Type B pancreatic cell (in vitro differentiated cells): ENCODE measurements at regions not wholly inside any gene's neighbourhood (a gene's known extent, or its start where the extent isn't known, plus 50 kb on each side); places are given as distances from the start of the nearest gene placed in this dataset.
"Not testable (repeated sequence)": the region's sequence is repeated elsewhere in the genome, so short reads cannot be mapped to it uniquely, and the experiment has no call there.

Source experiments
- DNase-seq: peaks from one replicate; pipeline ENCODE4 v3.0.0; 2021; ENCODE audit warnings: mixed read lengths; ENCODE audit not compliant: unreplicated experiment; ENCODE audit errors: extremely low spot score
- H3K27ac Mint-ChIP-seq: 2 replicates; pipeline ENCODE4 v1.8.0; 2021; ENCODE audit warnings: mild to moderate bottlenecking, mixed read lengths
- H3K27me3 Mint-ChIP-seq: 2 replicates; pipeline ENCODE4 v1.8.0; 2021; ENCODE audit warnings: mixed read lengths
- H3K36me3 Mint-ChIP-seq: 2 replicates; pipeline ENCODE4 v1.8.0; 2021; ENCODE audit warnings: mixed read lengths
- H3K4me1 Mint-ChIP-seq: one replicate; pipeline ENCODE4 v1.8.0; 2021; ENCODE audit warnings: mixed read lengths; ENCODE audit not compliant: unreplicated experiment
- H3K4me3 Mint-ChIP-seq: 2 replicates; pipeline ENCODE4 v1.8.0; 2021; ENCODE audit warnings: mild to moderate bottlenecking, mixed read lengths
- H3K9me3 Mint-ChIP-seq: 2 replicates; pipeline ENCODE4 v1.8.0; 2021; ENCODE audit warnings: mixed read lengths
- TF ChIP-seq, protein P1 (sequence below): fragments of 200-600 bp; sonication (generic); conservative IDR thresholded peaks from 2 replicates; pipeline ENCODE4 v1.5.0; 2021; ENCODE audit warnings: antibody characterized with exemption, mild to moderate bottlenecking

DNA sequence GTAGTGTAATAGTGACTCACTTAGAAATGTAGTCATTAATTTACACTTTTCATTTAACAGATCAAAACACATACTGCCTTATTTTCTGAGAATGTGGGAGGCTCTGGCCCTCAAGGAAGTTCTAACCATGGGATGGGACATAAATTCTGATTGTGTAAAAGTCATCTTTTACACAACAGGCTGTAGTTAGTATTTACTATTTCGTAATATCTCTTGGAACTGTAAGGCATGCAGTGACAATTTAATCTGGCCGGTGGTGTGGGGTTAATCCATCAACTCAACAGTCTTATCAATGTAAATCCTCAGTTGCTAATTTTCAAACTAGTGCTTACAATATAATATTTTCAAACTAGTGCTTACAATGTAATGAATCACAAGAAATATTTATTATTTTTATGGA lies 1599.2 kb downstream of the EFNB2 start:
- DNase-seq: no peak
- Mint-ChIP-seq H3K27me3 (no peaks in the 10 kb centered on the region), H3K4me1 (no peaks in the 10 kb centered on the region), H3K27ac (no peak overlapping the region), H3K36me3 (no peaks in the 10 kb centered on the region), H3K4me3 (no peak overlapping the region), H3K9me3 (peaks cover 5% of the 10 kb centered on the region)
- TF ChIP-seq, protein P1, sequence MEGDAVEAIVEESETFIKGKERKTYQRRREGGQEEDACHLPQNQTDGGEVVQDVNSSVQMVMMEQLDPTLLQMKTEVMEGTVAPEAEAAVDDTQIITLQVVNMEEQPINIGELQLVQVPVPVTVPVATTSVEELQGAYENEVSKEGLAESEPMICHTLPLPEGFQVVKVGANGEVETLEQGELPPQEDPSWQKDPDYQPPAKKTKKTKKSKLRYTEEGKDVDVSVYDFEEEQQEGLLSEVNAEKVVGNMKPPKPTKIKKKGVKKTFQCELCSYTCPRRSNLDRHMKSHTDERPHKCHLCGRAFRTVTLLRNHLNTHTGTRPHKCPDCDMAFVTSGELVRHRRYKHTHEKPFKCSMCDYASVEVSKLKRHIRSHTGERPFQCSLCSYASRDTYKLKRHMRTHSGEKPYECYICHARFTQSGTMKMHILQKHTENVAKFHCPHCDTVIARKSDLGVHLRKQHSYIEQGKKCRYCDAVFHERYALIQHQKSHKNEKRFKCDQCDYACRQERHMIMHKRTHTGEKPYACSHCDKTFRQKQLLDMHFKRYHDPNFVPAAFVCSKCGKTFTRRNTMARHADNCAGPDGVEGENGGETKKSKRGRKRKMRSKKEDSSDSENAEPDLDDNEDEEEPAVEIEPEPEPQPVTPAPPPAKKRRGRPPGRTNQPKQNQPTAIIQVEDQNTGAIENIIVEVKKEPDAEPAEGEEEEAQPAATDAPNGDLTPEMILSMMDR: no peak

- not testable (repeated sequence) for H3K4me3 Mint-ChIP-seq, H3K4me1 Mint-ChIP-seq, H3K9me3 Mint-ChIP-seq, H3K36me3 Mint-ChIP-seq, H3K27me3 Mint-ChIP-seq, DNase-seq, H3K27ac Mint-ChIP-seq
These were observed 1614.9 kb downstream of the EFNB2 start for GRCh38 chr13:104920513-104920912.

- Mint-ChIP-seq H3K27ac (no peak overlapping the region), H3K27me3 (no peaks in the 10 kb centered on the region)
- TF ChIP-seq, protein P1: no peak
These were observed 1615.4 kb downstream of the EFNB2 start for GRCh38 chr13:104920091-104920490.

DNA sequence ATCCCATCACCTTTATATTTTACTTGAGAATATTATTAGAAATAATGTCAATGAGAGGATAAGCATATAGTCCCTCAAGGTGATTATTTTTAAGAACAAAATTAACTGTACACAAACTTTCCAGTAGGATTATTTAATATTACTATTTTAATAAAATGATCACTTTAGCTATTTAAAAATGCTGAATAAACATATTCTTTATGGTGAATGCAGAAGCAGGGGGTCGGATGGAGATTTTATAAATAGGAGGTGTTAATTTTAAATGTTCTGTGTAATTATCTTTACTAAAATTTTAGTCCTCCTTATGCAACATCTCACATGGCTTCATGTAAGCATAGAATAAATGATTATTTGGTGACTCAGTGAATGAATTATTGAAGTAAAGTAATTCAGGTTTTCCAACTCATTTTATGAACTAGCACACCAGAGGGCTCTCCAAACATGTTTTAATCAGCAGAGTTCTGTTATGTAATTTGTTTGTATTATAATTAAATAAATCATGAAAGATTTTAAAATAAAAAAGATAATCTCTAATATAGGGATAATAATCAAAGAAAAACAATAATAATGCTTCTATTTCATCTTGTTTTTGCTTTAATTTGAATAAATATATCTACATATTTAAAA lies 1635.2 kb downstream of the EFNB2 start:
- H3K4me1 Mint-ChIP-seq: peaks cover 5% of the 10 kb centered on the region
- TF ChIP-seq, protein P1: no peak
- no peak for DNase-seq
- H3K4me3 Mint-ChIP-seq: no peak overlapping the region
- no peak overlapping the region for H3K27ac Mint-ChIP-seq
- no peaks in the 10 kb centered on the region for H3K27me3 Mint-ChIP-seq
- H3K9me3 Mint-ChIP-seq: no peaks in the 10 kb centered on the region
- H3K36me3 Mint-ChIP-seq: no peaks in the 10 kb centered on the region

More at GRCh38 chr13:104920091-104920490, 1615.4 kb downstream of the EFNB2 start:
- DNase-seq: no peak
- Mint-ChIP-seq H3K36me3 (no peaks in the 10 kb centered on the region), H3K9me3 (peaks cover 10% of the 10 kb centered on the region), H3K4me1 (no peaks in the 10 kb centered on the region), H3K4me3 (no peak overlapping the region)

DNA sequence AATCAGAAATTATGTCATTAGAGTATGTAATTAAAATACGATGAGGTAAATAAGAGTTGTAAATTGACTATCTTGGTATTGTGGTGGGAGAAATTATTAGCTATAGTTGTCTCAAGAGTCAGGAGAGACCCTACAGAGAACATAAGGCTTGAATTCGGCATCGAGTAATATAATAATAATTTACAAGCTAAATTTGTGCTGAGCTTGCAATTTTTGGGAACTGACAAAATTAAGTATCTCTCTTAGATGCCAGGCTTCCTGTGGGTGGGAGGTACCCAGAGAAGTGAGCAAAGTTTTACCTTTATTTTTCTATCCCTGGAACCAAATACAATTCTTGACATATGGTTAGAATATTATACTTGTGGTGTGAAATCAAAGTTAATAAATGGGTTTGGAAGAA lies 1637.0 kb downstream of the EFNB2 start:
- Mint-ChIP-seq H3K36me3 (no peaks in the 10 kb centered on the region), H3K4me3 (no peak overlapping the region), H3K27ac (no peak overlapping the region), H3K27me3 (no peaks in the 10 kb centered on the region), H3K9me3 (no peaks in the 10 kb centered on the region), H3K4me1 (peaks cover 9% of the 10 kb centered on the region)
- DNase-seq: no peak
- TF ChIP-seq, protein P1: no peak

DNA sequence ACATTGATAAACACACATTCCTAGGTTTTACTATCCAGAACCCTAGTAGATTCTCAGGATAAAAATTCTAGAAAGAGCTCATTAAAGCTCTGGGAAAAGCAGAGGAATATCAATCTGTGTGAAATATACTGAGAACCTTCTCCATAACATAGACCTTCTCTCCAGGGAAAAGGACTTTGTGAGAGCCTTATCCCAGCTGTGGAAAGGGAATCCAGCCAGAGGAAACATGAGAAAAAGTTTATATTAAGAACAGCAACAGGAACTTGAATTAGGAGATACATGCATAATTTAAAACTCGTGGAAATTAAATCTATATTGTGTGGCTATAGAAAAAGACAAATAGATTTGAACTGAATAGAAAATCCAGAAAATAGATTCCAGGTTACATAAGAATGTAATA lies 1639.9 kb downstream of the EFNB2 start:
- TF ChIP-seq, protein P1: no peak
- Mint-ChIP-seq H3K36me3 (no peaks in the 10 kb centered on the region), H3K27me3 (no peaks in the 10 kb centered on the region), H3K4me3 (no peak overlapping the region), H3K27ac (no peak overlapping the region), H3K4me1 (peaks cover 9% of the 10 kb centered on the region), H3K9me3 (peaks cover 4% of the 10 kb centered on the region)
- DNase-seq: no peak
